Naive thymus-derived CD8-positive, alpha-beta T cell (primary cell): ENCODE measurements at regions not wholly inside any gene's neighbourhood (a gene's known extent, or its start where the extent isn't known, plus 50 kb on each side); places are given as distances from the start of the nearest gene placed in this dataset.

Experiments
- ATAC-seq, 2 donors: fragments of 150-1000 bp; cut with Tn5 transposase in 1 of 2; sonication (Bioruptor Pico), chemical (Tn5 transposase) in 1 of 2; 1 replicate in 1 of 2; 2 replicates in 1 of 2; pipeline ENCODE4 v1.10.0; 2021; ENCODE audit warnings: mild to moderate bottlenecking in 2 of 2, moderate library complexity in 2 of 2
- POLR2A ChIA-PET: fragments of 350-600 bp; sonication (Branson Sonifier 250); formaldehyde crosslinking; loops from one replicate; lab custom pipeline; 2021; ENCODE audit warnings: antibody characterized with exemption; lab: Charles Lee
- DNase-seq, 10 donors: peaks; one replicate each; pipeline versions ENCODE4 v3.0.0 to v3.0.0-alpha.2; 2020 to 2022
- H3K27ac Mint-ChIP-seq, 10 donors: one replicate each; pipeline ENCODE4 v1.8.0; 2020 to 2022; ENCODE audit warnings: mild to moderate bottlenecking in 10 of 10, mixed read lengths in 10 of 10, moderate library complexity in 4 of 10, inconsistent platforms in 1 of 10
- H3K27me3 Mint-ChIP-seq, 5 donors: one replicate each; pipeline ENCODE4 v1.8.0; 2021 to 2022; ENCODE audit warnings: mixed read lengths in 5 of 5
- H3K36me3 Mint-ChIP-seq, 3 donors: one replicate each; pipeline ENCODE4 v1.8.0; 2020 to 2022; ENCODE audit warnings: mixed read lengths in 3 of 3, mild to moderate bottlenecking in 2 of 3, inconsistent platforms in 1 of 3
- H3K4me1 Mint-ChIP-seq, 4 donors: one replicate each; pipeline ENCODE4 v1.8.0; 2021 to 2022; ENCODE audit warnings: mixed read lengths in 4 of 4
- H3K4me3 Mint-ChIP-seq, 10 donors: one replicate each; pipeline ENCODE4 v1.8.0; 2020 to 2022; ENCODE audit warnings: mild to moderate bottlenecking in 10 of 10, mixed read lengths in 10 of 10, moderate library complexity in 6 of 10, inconsistent platforms in 1 of 10
- H3K9me3 Mint-ChIP-seq, 9 donors: one replicate each; pipeline ENCODE4 v1.8.0; 2020 to 2022; ENCODE audit warnings: mixed read lengths in 9 of 9, mild to moderate bottlenecking in 3 of 9, inconsistent platforms in 1 of 9, moderate library complexity in 1 of 9

DNA sequence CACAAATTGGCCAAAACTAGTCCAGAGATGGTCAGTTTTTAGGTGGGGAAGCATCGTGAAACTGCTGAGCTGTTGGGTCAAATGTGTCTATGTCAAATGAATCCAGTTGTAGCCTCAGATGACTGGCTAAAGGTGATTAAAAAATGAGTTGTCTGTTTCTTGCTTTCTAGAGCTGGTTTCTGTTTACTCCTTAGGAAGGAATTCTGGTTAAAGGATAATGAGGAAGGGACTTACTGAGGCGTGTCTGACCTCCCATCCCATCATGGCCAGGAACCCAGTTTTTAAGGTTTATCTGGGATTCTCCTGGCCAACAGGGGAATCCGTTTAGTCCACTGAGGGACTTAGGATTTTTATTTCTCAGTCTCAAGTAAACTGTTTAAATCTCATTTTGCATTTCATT is 256.5 kb downstream of the UQCRFS1 start:
- Mint-ChIP-seq H3K36me3 (no peaks in the 10 kb centered on the region), H3K4me1 (no peaks in the 10 kb centered on the region), H3K27me3 (peaks cover 0 to 9% (median 0%) of the 10 kb centered on the region in 5 donors), H3K27ac (no peak overlapping the region), H3K9me3 (peaks cover 0 to 12% (median 3%) of the 10 kb centered on the region in 9 donors), H3K4me3 (no peak overlapping the region)
- ATAC-seq (no peak), DNase-seq (no peak)
- POLR2A ChIA-PET, result no interaction called here

DNA sequence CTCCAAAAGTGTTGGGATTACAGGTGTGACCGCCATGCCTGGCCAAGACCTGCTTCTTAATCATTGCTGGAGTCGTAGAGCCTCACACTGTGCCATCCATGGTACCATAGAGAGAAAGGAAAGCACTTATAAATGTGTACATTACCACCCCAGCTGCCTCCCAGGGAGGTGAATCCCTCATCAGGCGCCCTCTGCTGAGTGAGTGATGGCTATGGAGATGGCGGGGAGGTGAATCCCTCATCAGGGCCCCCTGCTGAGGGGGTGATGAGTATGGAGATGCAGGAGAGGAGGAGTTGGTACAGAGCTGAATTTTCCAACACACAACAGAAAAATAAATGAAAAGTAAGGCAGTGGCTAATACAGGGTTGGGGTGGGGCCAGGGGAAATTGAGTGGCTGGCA is 263.4 kb downstream of the UQCRFS1 start:
- H3K27ac Mint-ChIP-seq, result peak overlapping the region in 1 of 10 donors; percentile 24
- peaks cover 0 to 2% (median 0%) of the 10 kb centered on the region in 4 donors for H3K4me1 Mint-ChIP-seq
- peaks cover 0 to 17% (median 5%) of the 10 kb centered on the region in 5 donors for H3K27me3 Mint-ChIP-seq
- no peak for DNase-seq
- no peak for ATAC-seq
- no peaks in the 10 kb centered on the region for H3K36me3 Mint-ChIP-seq
- POLR2A ChIA-PET, result no interaction called here
- peaks cover 0 to 11% (median 3%) of the 10 kb centered on the region in 9 donors for H3K9me3 Mint-ChIP-seq
- H3K4me3 Mint-ChIP-seq, result no peak overlapping the region

GRCh38 chr19:28949027-28949426 is 263.9 kb downstream of the UQCRFS1 start:
- DNase-seq (no peak), ATAC-seq (no peak)
- H3K9me3 Mint-ChIP-seq, result peaks cover 0 to 13% (median 2%) of the 10 kb centered on the region in 9 donors
- H3K4me1 Mint-ChIP-seq, result peaks cover 0 to 2% (median 0%) of the 10 kb centered on the region in 4 donors
- H3K4me3 Mint-ChIP-seq, result no peak overlapping the region
- peaks cover 0 to 18% (median 5%) of the 10 kb centered on the region in 5 donors for H3K27me3 Mint-ChIP-seq
- H3K27ac Mint-ChIP-seq, result no peak overlapping the region
- POLR2A ChIA-PET, result no interaction called here
- H3K36me3 Mint-ChIP-seq, result no peaks in the 10 kb centered on the region

DNA sequence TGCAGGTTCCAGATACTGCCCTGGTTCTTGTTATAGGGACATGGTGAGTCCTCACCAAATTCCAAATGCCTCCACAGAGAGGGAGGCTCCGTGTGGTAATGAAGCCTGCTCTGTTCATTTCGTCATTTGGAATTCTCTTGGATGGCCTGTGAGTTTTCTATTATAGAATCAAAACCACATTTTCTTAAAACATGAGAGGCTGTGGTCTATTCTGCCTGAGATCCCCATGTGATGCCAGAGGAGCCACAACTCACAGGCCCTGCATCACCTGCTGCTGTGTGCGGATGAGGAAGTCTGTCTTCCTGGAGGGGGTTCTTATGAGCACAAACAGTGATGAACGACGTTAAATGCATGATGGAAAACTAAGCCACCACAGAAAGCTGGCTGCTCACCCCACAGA is 264.4 kb downstream of the UQCRFS1 start:
- no peak overlapping the region for H3K4me3 Mint-ChIP-seq
- H3K36me3 Mint-ChIP-seq, result no peaks in the 10 kb centered on the region
- POLR2A ChIA-PET, result no interaction called here
- peaks cover 0 to 21% (median 5%) of the 10 kb centered on the region in 5 donors for H3K27me3 Mint-ChIP-seq
- ATAC-seq (no peak), DNase-seq (no peak)
- peaks cover 0 to 18% (median 3%) of the 10 kb centered on the region in 9 donors for H3K9me3 Mint-ChIP-seq
- H3K4me1 Mint-ChIP-seq, result peaks cover 0 to 2% (median 0%) of the 10 kb centered on the region in 4 donors
- no peak overlapping the region for H3K27ac Mint-ChIP-seq

- POLR2A ChIA-PET, result no interaction called here
Observed at GRCh38 chr19:28948026-28948425, 264.9 kb downstream of the UQCRFS1 start.

GRCh38 chr19:28943651-28944050 is 269.3 kb downstream of the UQCRFS1 start:
- H3K4me3 Mint-ChIP-seq, result no peak overlapping the region
- peaks cover 0 to 7% (median under 1%) of the 10 kb centered on the region in 9 donors for H3K9me3 Mint-ChIP-seq
- POLR2A ChIA-PET, result no interaction called here
- peaks cover 0 to 18% (median 1%) of the 10 kb centered on the region in 5 donors for H3K27me3 Mint-ChIP-seq
- DNase-seq (no peak), ATAC-seq (no peak)
- no peaks in the 10 kb centered on the region for H3K36me3 Mint-ChIP-seq
- no peaks in the 10 kb centered on the region for H3K4me1 Mint-ChIP-seq
- no peak overlapping the region for H3K27ac Mint-ChIP-seq

More at GRCh38 chr19:28948026-28948425, 264.9 kb downstream of the UQCRFS1 start:
- no peak overlapping the region for H3K27ac Mint-ChIP-seq
- no peak overlapping the region for H3K4me3 Mint-ChIP-seq
- peaks cover 0 to 19% (median 3%) of the 10 kb centered on the region in 9 donors for H3K9me3 Mint-ChIP-seq
- DNase-seq (no peak), ATAC-seq (no peak)
- H3K36me3 Mint-ChIP-seq, result no peaks in the 10 kb centered on the region
- H3K27me3 Mint-ChIP-seq, result peaks cover 0 to 21% (median 5%) of the 10 kb centered on the region in 5 donors
- H3K4me1 Mint-ChIP-seq, result peaks cover 0 to 2% (median 0%) of the 10 kb centered on the region in 4 donors

- DNase-seq, result no peak
- POLR2A ChIA-PET, result no interaction called here
- Mint-ChIP-seq H3K36me3 (no peaks in the 10 kb centered on the region), H3K27ac (no peak overlapping the region), H3K27me3 (peaks cover 0 to 14% (median 1%) of the 10 kb centered on the region in 5 donors), H3K4me3 (no peak overlapping the region), H3K4me1 (no peaks in the 10 kb centered on the region), H3K9me3 (peaks cover 0 to 17% (median 6%) of the 10 kb centered on the region in 9 donors)
- ATAC-seq, result no peak
Observed at GRCh38 chr19:28941833-28942232, 271.1 kb downstream of the UQCRFS1 start.

DNA sequence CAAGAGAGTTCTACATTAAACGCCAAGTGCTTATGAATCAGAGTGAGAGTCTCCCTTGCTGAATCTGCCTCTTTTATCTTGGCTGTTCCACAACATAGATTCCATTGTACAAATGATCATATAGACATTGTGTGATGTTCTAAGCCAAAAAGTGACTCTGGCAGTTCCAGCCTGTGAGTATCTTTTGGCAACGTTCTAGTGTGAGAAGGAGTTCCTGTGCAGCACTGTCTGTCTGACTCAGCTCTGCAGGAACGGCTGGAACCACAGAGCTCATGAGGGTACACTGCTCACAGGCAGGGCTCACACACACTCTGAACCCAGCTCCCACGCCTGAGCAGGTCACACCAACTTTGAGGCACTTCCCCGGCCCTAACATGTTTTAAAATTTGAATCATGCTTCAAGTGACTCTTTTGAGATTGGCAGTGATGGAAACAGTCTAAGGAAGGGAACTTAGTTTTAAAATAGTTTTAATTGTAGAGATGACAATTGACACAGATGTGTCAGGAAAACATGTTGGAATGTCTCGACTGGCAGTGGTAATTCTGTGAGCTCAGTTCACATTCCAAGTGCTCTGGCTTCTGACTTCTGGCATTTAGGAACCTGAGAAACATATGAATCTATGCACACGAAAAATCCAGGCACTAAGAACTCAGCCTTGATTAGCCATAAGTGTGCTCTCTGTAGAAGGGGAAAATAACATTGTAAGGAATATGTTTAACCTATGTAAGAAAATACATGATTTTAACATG is 272.0 kb downstream of the UQCRFS1 start:
- Mint-ChIP-seq H3K36me3 (no peaks in the 10 kb centered on the region), H3K9me3 (peaks cover 0 to 20% (median 6%) of the 10 kb centered on the region in 9 donors), H3K27me3 (peaks cover 0 to 14% (median 1%) of the 10 kb centered on the region in 5 donors), H3K27ac (no peak overlapping the region), H3K4me1 (no peaks in the 10 kb centered on the region), H3K4me3 (no peak overlapping the region)
- POLR2A ChIA-PET, result no interaction called here
- ATAC-seq (no peak), DNase-seq (no peak)

GRCh38 chr19:28939236-28939635 is 273.7 kb downstream of the UQCRFS1 start:
- POLR2A ChIA-PET, result no interaction called here
- Mint-ChIP-seq H3K27ac (no peak overlapping the region), H3K4me1 (no peaks in the 10 kb centered on the region), H3K36me3 (no peaks in the 10 kb centered on the region), H3K4me3 (no peak overlapping the region), H3K27me3 (peaks cover 0 to 8% (median 1%) of the 10 kb centered on the region in 5 donors), H3K9me3 (peaks cover 0 to 20% (median 7%) of the 10 kb centered on the region in 9 donors)
- DNase-seq (no peak), ATAC-seq (no peak)

GRCh38 chr19:28936001-28936400 is 276.9 kb downstream of the UQCRFS1 start:
- H3K27me3 Mint-ChIP-seq, result peaks cover 0 to 14% (median 3%) of the 10 kb centered on the region in 5 donors
- H3K9me3 Mint-ChIP-seq, result peaks cover 0 to 19% (median 6%) of the 10 kb centered on the region in 9 donors
- H3K4me1 Mint-ChIP-seq, result no peaks in the 10 kb centered on the region
- no peaks in the 10 kb centered on the region for H3K36me3 Mint-ChIP-seq
- peak overlapping the region in 1 of 10 donors; percentile 24 for H3K27ac Mint-ChIP-seq
- H3K4me3 Mint-ChIP-seq, result no peak overlapping the region
- no peak for DNase-seq
- no peak for ATAC-seq
- POLR2A ChIA-PET, result no interaction called here

- no peaks in the 10 kb centered on the region for H3K4me1 Mint-ChIP-seq
- no peak overlapping the region for H3K4me3 Mint-ChIP-seq
- H3K36me3 Mint-ChIP-seq, result no peaks in the 10 kb centered on the region
Observed at GRCh38 chr19:28934631-28935030, 278.3 kb downstream of the UQCRFS1 start.

DNA sequence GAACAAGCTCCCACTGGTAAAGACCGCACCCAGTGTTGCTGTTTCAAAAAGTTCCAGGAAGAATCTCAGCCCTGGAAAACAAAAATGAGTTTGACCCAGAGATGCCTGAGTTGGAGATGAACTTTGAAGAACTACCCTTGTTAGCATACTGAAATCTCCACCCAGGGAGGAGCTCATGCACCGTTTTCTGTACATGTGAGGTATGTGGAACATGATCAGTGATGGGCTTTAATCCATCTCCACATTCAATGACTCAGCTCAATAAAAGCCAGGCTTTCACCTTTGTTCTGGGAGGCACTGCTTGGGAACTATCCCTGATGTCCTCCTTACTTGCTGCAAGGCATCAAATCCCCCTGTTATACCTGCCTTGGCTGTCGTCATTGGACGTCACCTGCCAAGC is 279.9 kb downstream of the UQCRFS1 start:
- Mint-ChIP-seq H3K36me3 (no peaks in the 10 kb centered on the region), H3K4me3 (no peak overlapping the region), H3K4me1 (no peaks in the 10 kb centered on the region), H3K27me3 (peaks cover 0 to 11% (median 4%) of the 10 kb centered on the region in 5 donors), H3K27ac (no peak overlapping the region), H3K9me3 (peaks cover 0 to 10% (median 3%) of the 10 kb centered on the region in 9 donors)
- ATAC-seq (no peak), DNase-seq (no peak)
- POLR2A ChIA-PET, result no interaction called here

More at GRCh38 chr19:28934631-28935030, 278.3 kb downstream of the UQCRFS1 start:
- H3K27ac Mint-ChIP-seq, result no peak overlapping the region
- peaks cover 0 to 11% (median 3%) of the 10 kb centered on the region in 5 donors for H3K27me3 Mint-ChIP-seq
- POLR2A ChIA-PET, result no interaction called here
- H3K9me3 Mint-ChIP-seq, result peaks cover 0 to 19% (median 6%) of the 10 kb centered on the region in 9 donors
- ATAC-seq, result no peak
- no peak for DNase-seq

DNA sequence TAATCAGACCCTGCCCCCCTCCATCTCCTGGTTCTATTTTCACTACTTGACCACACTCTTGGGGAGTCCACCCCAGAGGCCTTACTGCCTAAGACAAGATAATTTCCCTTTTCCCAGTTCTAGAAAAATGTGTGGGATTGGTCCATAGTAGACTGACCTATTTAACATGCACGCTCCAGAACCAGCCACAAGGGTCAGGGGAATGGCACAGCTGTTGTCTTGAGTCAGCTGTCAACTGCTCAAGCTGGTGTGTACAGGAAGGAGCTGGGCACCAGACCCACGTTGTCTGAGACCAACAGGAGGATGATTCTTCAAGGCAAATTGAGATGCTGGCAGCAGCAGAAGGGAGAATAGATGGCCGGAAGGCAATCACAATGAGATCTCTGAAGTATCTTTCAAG is 280.5 kb downstream of the UQCRFS1 start:
- ATAC-seq, result no peak
- Mint-ChIP-seq H3K4me3 (no peak overlapping the region), H3K4me1 (no peaks in the 10 kb centered on the region), H3K27me3 (peaks cover 0 to 11% (median 5%) of the 10 kb centered on the region in 5 donors), H3K27ac (no peak overlapping the region), H3K9me3 (peaks cover 0 to 9% (median 3%) of the 10 kb centered on the region in 9 donors), H3K36me3 (no peaks in the 10 kb centered on the region)
- POLR2A ChIA-PET, result no interaction called here
- DNase-seq, result no peak
